Panc1 (cell line): ENCODE measurements at regions not wholly inside any gene's neighbourhood (a gene's known extent, or its start where the extent isn't known, plus 50 kb on each side); places are given as distances from the start of the nearest gene placed in this dataset.

Experiments
- ATAC-seq: fragments of 200-7000 bp; cut with Tn5 transposase; 2 replicates; pipeline ENCODE4 v1.9.1; 2020; ENCODE audit warnings: mild to moderate bottlenecking, moderate library complexity
- BruUV-seq: library from RNA; stranded (reverse); fragments of 400-500 nt; replicated peaks from 2 replicates; lab custom pipeline; 2021; lab: Mats Ljungman, UMichigan
- CTCF ChIA-PET: fragments of 300-600 bp; sonication (Branson Sonifier 250); formaldehyde crosslinking; loops from one replicate; lab custom pipeline; 2022; ENCODE audit warnings: antibody characterized with exemption; lab: Charles Lee
- POLR2A ChIA-PET: fragments of 300-600 bp; sonication (Branson Sonifier 250); formaldehyde crosslinking; loops from one replicate; lab custom pipeline; 2022; ENCODE audit warnings: antibody characterized with exemption; lab: Charles Lee
- DNase-seq: peaks from one replicate; pipeline ENCODE4 v3.0.0-alpha.2; 2010; ENCODE audit warnings: low read depth, low spot score
- H3K27ac ChIP-seq: 2 replicates; pipeline ENCODE4 v1.5.1; 2011; ENCODE audit warnings: mild to moderate bottlenecking, low read length, inconsistent platforms
- H3K27me3 ChIP-seq: fragments of 200-500 bp; sonication (Bioruptor generic); 2 replicates; pipeline ENCODE4 v1.6.0; 2014; ENCODE audit warnings: low read length, inconsistent platforms; ENCODE audit not compliant: control insufficient read depth, insufficient read depth
- H3K36me3 ChIP-seq: fragments of 200-500 bp; sonication (Bioruptor generic); 2 replicates; pipeline ENCODE4 v1.5.1; 2014; ENCODE audit warnings: inconsistent platforms, mild to moderate bottlenecking, low read length, moderate library complexity; ENCODE audit not compliant: control insufficient read depth, insufficient read depth
- H3K4me1 ChIP-seq: 2 replicates; pipeline ENCODE4 v1.5.1; 2011; ENCODE audit warnings: inconsistent platforms, mild to moderate bottlenecking, low read length, moderate library complexity; ENCODE audit not compliant: control insufficient read depth, insufficient read depth
- H3K4me3 ChIP-seq, 2 experiments: 2 replicates each; pipeline ENCODE4 v1.5.1; 2011 to 2012; ENCODE audit warnings: low read depth in 2 of 2, low read length in 2 of 2, mild to moderate bottlenecking in 2 of 2, inconsistent platforms in 1 of 2, moderate library complexity in 1 of 2
- H3K9me3 ChIP-seq: fragments of 200-500 bp; sonication (Bioruptor generic); 2 replicates; pipeline ENCODE4 v1.5.1; 2014; ENCODE audit warnings: low read depth, mild to moderate bottlenecking, inconsistent platforms, low read length, moderate library complexity; ENCODE audit not compliant: control insufficient read depth, insufficient read depth
- CTCF ChIP-seq: fragments of 450-650 bp; IDR thresholded peaks from 2 replicates; pipeline ENCODE4 v1.5.1; 2017; ENCODE audit warnings: mild to moderate bottlenecking
- POLR2AphosphoS5 ChIP-seq: IDR thresholded peaks from 2 replicates; pipeline ENCODE4 v1.6.1; 2012; ENCODE audit warnings: mild to moderate bottlenecking, low read depth, low read length, moderate library complexity
- SIN3A ChIP-seq: IDR thresholded peaks from 2 replicates; pipeline ENCODE4 v1.6.1; 2012; ENCODE audit warnings: low read depth, mild to moderate bottlenecking, low read length, moderate library complexity, borderline replicate concordance; ENCODE audit not compliant: insufficient read depth
- TCF7L2 ChIP-seq: IDR thresholded peaks from 2 replicates; pipeline ENCODE4 v1.6.1; 2011; ENCODE audit warnings: mild to moderate bottlenecking, low read depth, low read length, inconsistent platforms
- in situ Hi-C: cut with HindIII; loops from 2 replicates; pipeline ENCODE4 v1.10.0; 2016; ENCODE audit warnings: low sequenced_read_pairs, low pct_unique_long_range_greater_than_20kb
- intact Hi-C: fragments of 100-400 bp; cut with micrococcal nuclease; formaldehyde crosslinking; loops from one replicate; pipeline ENCODE4 v1.10.0; 2022; ENCODE audit not compliant: unreplicated experiment
- TF ChIP-seq, protein P1 (sequence below), 2 experiments: IDR thresholded peaks; 2 replicates each; pipeline ENCODE4 v1.6.1; 2011 to 2012; ENCODE audit warnings: low read depth in 2 of 2, control low read depth in 1 of 2, low read length in 1 of 2, mild to moderate bottlenecking in 1 of 2, moderate library complexity in 1 of 2; ENCODE audit not compliant: insufficient read depth in 1 of 2

GRCh38 chr15:91553196-91553854 lies 300.2 kb upstream of the SLCO3A1 start:
- no peaks in the 10 kb centered on the region for H3K27me3 ChIP-seq
- TF ChIP-seq TCF7L2, result no peak
- TF ChIP-seq POLR2AphosphoS5, result no peak
- TF ChIP-seq, protein P1, sequence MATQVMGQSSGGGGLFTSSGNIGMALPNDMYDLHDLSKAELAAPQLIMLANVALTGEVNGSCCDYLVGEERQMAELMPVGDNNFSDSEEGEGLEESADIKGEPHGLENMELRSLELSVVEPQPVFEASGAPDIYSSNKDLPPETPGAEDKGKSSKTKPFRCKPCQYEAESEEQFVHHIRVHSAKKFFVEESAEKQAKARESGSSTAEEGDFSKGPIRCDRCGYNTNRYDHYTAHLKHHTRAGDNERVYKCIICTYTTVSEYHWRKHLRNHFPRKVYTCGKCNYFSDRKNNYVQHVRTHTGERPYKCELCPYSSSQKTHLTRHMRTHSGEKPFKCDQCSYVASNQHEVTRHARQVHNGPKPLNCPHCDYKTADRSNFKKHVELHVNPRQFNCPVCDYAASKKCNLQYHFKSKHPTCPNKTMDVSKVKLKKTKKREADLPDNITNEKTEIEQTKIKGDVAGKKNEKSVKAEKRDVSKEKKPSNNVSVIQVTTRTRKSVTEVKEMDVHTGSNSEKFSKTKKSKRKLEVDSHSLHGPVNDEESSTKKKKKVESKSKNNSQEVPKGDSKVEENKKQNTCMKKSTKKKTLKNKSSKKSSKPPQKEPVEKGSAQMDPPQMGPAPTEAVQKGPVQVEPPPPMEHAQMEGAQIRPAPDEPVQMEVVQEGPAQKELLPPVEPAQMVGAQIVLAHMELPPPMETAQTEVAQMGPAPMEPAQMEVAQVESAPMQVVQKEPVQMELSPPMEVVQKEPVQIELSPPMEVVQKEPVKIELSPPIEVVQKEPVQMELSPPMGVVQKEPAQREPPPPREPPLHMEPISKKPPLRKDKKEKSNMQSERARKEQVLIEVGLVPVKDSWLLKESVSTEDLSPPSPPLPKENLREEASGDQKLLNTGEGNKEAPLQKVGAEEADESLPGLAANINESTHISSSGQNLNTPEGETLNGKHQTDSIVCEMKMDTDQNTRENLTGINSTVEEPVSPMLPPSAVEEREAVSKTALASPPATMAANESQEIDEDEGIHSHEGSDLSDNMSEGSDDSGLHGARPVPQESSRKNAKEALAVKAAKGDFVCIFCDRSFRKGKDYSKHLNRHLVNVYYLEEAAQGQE (IDR thresholded peaks at IDR 0.05; ENCODE audit: insufficient read depth in 1 of 2, low read depth in 2 of 2, low read length in 1 of 2), result no peak
- TF ChIP-seq SIN3A, result no peak
- TF ChIP-seq CTCF, result no peak
- POLR2A ChIA-PET, result no interaction called here
- no peaks in the 10 kb centered on the region for H3K4me1 ChIP-seq
- in situ Hi-C loops (no loop called here), intact Hi-C loops (no loop called here)
- H3K36me3 ChIP-seq, result no peaks in the 10 kb centered on the region
- no peaks in the 10 kb centered on the region for H3K9me3 ChIP-seq
- DNase-seq (no peak), ATAC-seq (no peak)
- CTCF ChIA-PET, result no interaction called here
- no peak overlapping the region for H3K4me3 ChIP-seq
- no peak overlapping the region for H3K27ac ChIP-seq
- no TSS peak for BruUV-seq

DNA sequence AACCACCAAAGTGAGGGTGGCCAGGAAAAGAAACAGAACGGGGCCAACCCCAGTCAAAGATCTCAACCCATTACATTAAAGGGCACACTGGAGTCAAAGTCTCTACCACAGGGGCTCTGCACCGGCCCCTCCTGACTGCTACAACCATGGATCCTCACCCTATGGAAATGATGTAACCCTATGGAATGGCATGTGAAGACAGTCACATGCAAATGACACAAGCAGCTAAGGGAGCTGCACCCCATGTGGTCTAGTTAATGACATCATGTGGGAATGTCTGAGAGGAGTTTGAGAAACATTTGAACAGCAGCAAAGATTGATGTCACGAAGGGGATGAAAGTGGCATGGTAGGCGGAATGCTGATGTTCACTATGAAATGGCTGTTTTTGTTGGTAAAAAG lies 298.2 kb upstream of the SLCO3A1 start:
- no TSS peak for BruUV-seq
- CTCF ChIA-PET, result no interaction called here
- Histone ChIP-seq H3K4me3 (no peak overlapping the region), H3K36me3 (no peaks in the 10 kb centered on the region), H3K27ac (no peak overlapping the region), H3K27me3 (no peaks in the 10 kb centered on the region), H3K9me3 (no peaks in the 10 kb centered on the region), H3K4me1 (no peaks in the 10 kb centered on the region)
- intact Hi-C loops (no loop called here), in situ Hi-C loops (no loop called here)
- TF ChIP-seq SIN3A (no peak), CTCF (no peak), POLR2AphosphoS5 (no peak), TCF7L2 (no peak)
- TF ChIP-seq, protein P1 (IDR thresholded peaks at IDR 0.05; ENCODE audit: insufficient read depth in 1 of 2, low read depth in 2 of 2, low read length in 1 of 2), result no peak
- ATAC-seq (no peak), DNase-seq (no peak)
- POLR2A ChIA-PET, result no interaction called here
